CD4-positive, alpha-beta T cell (primary cell): ENCODE measurements at regions not wholly inside any gene's neighbourhood (a gene's known extent, or its start where the extent isn't known, plus 50 kb on each side); places are given as distances from the start of the nearest gene placed in this dataset.
"Not testable (repeated sequence)": the region's sequence is repeated elsewhere in the genome, so short reads cannot be mapped to it uniquely, and the experiment has no call there.

ENCODE experiments used
- ATAC-seq: fragments of 200-7000 bp; cut with Tn5 transposase; one replicate; pipeline ENCODE4 v1.10.0; 2022; ENCODE audit warnings: mild to moderate bottlenecking; ENCODE audit not compliant: poor library complexity
- CTCF ChIA-PET: fragments of 350-600 bp; sonication (Branson Sonifier 250); formaldehyde crosslinking; loops from one replicate; lab custom pipeline; 2021; ENCODE audit warnings: antibody characterized with exemption, inconsistent platforms; lab: Charles Lee
- POLR2A ChIA-PET: fragments of 350-600 bp; sonication (Branson Sonifier 250); formaldehyde crosslinking; loops from one replicate; lab custom pipeline; 2021; ENCODE audit warnings: antibody characterized with exemption, inconsistent platforms; lab: Charles Lee
- DNase-seq, 14 experiments: peaks; one replicate each; pipeline ENCODE4 v3.0.0-alpha.2; 2013 to 2020; ENCODE audit warnings: mixed read lengths in 2 of 14
- H3K27ac ChIP-seq, 2 donors: one replicate each; pipeline versions ENCODE4 v1.5.1 to v1.7.0; 2013; ENCODE audit warnings: low read length in 2 of 2, low read depth in 1 of 2, mild to moderate bottlenecking in 1 of 2
- H3K27me3 ChIP-seq, 2 experiments: 1 replicate in 1 of 2; 2 replicates in 1 of 2; pipeline versions ENCODE4 v1.6.1 to v1.7.0; 2013; ENCODE audit warnings: low read length in 2 of 2, control low read depth in 1 of 2, mild to moderate bottlenecking in 1 of 2, moderate library complexity in 1 of 2; ENCODE audit not compliant: insufficient read depth in 2 of 2, control insufficient read depth in 1 of 2
- H3K36me3 ChIP-seq: one replicate; pipeline ENCODE4 v1.6.1; 2013; ENCODE audit warnings: low read length, control low read depth; ENCODE audit not compliant: insufficient read depth
- H3K4me1 ChIP-seq: one replicate; pipeline ENCODE4 v1.6.1; 2013; ENCODE audit warnings: low read length, control low read depth; ENCODE audit not compliant: insufficient read depth
- H3K4me3 ChIP-seq: one replicate; pipeline ENCODE4 v1.5.1; 2013; ENCODE audit warnings: mild to moderate bottlenecking, low read length, moderate library complexity
- H3K9me3 ChIP-seq, 2 experiments: 1 replicate in 1 of 2; 2 replicates in 1 of 2; pipeline versions ENCODE4 v1.6.1 to v1.7.0; 2013; ENCODE audit warnings: low read length in 2 of 2, mild to moderate bottlenecking in 2 of 2, control low read depth in 1 of 2, moderate library complexity in 1 of 2; ENCODE audit not compliant: control insufficient read depth in 1 of 2, insufficient read depth in 1 of 2
- H3K27ac Mint-ChIP-seq: one replicate; pipeline ENCODE4 v1.8.0; 2020; ENCODE audit warnings: mixed read lengths
- H3K27me3 Mint-ChIP-seq: one replicate; pipeline ENCODE4 v1.8.0; 2021; ENCODE audit warnings: mixed read lengths
- H3K36me3 Mint-ChIP-seq: one replicate; pipeline ENCODE4 v1.8.0; 2021; ENCODE audit warnings: low read depth, mixed read lengths
- H3K4me1 Mint-ChIP-seq: one replicate; pipeline ENCODE4 v1.8.0; 2021; ENCODE audit warnings: low read depth, mixed read lengths
- H3K4me3 Mint-ChIP-seq: one replicate; pipeline ENCODE4 v1.8.0; 2020; ENCODE audit warnings: mild to moderate bottlenecking, mixed read lengths
- H3K9me3 Mint-ChIP-seq: one replicate; pipeline ENCODE4 v1.8.0; 2020; ENCODE audit warnings: mixed read lengths
- CTCF ChIP-seq: fragments of 200-600 bp; IDR thresholded peaks from one replicate; pipeline ENCODE4 v1.8.0; 2022; ENCODE audit warnings: antibody characterized with exemption, mild to moderate bottlenecking
- intact Hi-C, 2 experiments: fragments of 100-400 bp; cut with DNase I in 1 of 2; cut with micrococcal nuclease in 1 of 2; formaldehyde crosslinking; loops; one replicate each; pipeline versions ENCODE4 v1.15.1 to v1.9.0; 2023 to 2025; cut with DNase I, micrococcal nuclease

GRCh38 chr9:68593760-68594159 is 53.1 kb upstream of the TMEM252 start:
- H3K4me1 ChIP-seq, DNase-seq, H3K4me1 Mint-ChIP-seq, intact Hi-C loops, H3K36me3 Mint-ChIP-seq, H3K27ac Mint-ChIP-seq, H3K27ac ChIP-seq, H3K4me3 Mint-ChIP-seq, H3K4me3 ChIP-seq, H3K36me3 ChIP-seq, H3K9me3 Mint-ChIP-seq, H3K27me3 ChIP-seq, ATAC-seq, CTCF ChIA-PET, POLR2A ChIA-PET: not testable (repeated sequence)
- H3K9me3 ChIP-seq: peaks cover 0 to 14% of the 10 kb centered on the region in 2 experiments
- H3K27me3 Mint-ChIP-seq: peaks cover 11% of the 10 kb centered on the region

GRCh38 chr9:68595868-68596267 is 55.2 kb upstream of the TMEM252 start:
- no peaks in the 10 kb centered on the region for H3K36me3 Mint-ChIP-seq
- no peak for TF ChIP-seq CTCF
- H3K27ac ChIP-seq: no peak overlapping the region
- no peaks in the 10 kb centered on the region for H3K36me3 ChIP-seq
- POLR2A ChIA-PET: no interaction called here
- ATAC-seq (no peak), DNase-seq (no peak)
- H3K9me3 Mint-ChIP-seq: no peaks in the 10 kb centered on the region
- H3K27me3 ChIP-seq: no peaks in the 10 kb centered on the region
- no peak overlapping the region for H3K4me3 ChIP-seq
- H3K9me3 ChIP-seq: peaks cover 0 to 14% of the 10 kb centered on the region in 2 experiments
- H3K27ac Mint-ChIP-seq: no peak overlapping the region
- no peaks in the 10 kb centered on the region for H3K4me1 Mint-ChIP-seq
- H3K27me3 Mint-ChIP-seq: peaks cover 23% of the 10 kb centered on the region
- H3K4me1 ChIP-seq: no peaks in the 10 kb centered on the region
- intact Hi-C loops: no loop called here
- CTCF ChIA-PET: no interaction called here
- H3K4me3 Mint-ChIP-seq: no peak overlapping the region

- no peak overlapping the region for H3K4me3 ChIP-seq
- Mint-ChIP-seq H3K27ac (no peak overlapping the region), H3K27me3 (peaks cover 30% of the 10 kb centered on the region), H3K4me1 (no peaks in the 10 kb centered on the region), H3K4me3 (no peak overlapping the region), H3K36me3 (no peaks in the 10 kb centered on the region), H3K9me3 (no peaks in the 10 kb centered on the region)
- H3K27me3 ChIP-seq: no peaks in the 10 kb centered on the region
- TF ChIP-seq CTCF: no peak
- H3K4me1 ChIP-seq: no peaks in the 10 kb centered on the region
- H3K27ac ChIP-seq: no peak overlapping the region
- intact Hi-C loops: no loop called here
- no peaks in the 10 kb centered on the region for H3K36me3 ChIP-seq
- H3K9me3 ChIP-seq: peaks cover 0 to 14% of the 10 kb centered on the region in 2 experiments
- ChIA-PET POLR2A (no interaction called here), CTCF (interaction anchor here (0.6 kb wide), 1 partner anchor 423 kb away, joined by 3 read pairs; no protein-coding TSS in a partner anchor)
- ATAC-seq: no peak
- no peak for DNase-seq
Measured at GRCh38 chr9:68597362-68597997, 56.8 kb upstream of the TMEM252 start.

- Mint-ChIP-seq H3K27ac (no peak overlapping the region), H3K4me1 (no peaks in the 10 kb centered on the region), H3K36me3 (no peaks in the 10 kb centered on the region), H3K4me3 (no peak overlapping the region), H3K9me3 (no peaks in the 10 kb centered on the region), H3K27me3 (peaks cover 33% of the 10 kb centered on the region)
- Histone ChIP-seq H3K36me3 (no peaks in the 10 kb centered on the region), H3K27ac (no peak overlapping the region), H3K9me3 (no peaks in the 10 kb centered on the region), H3K4me1 (no peaks in the 10 kb centered on the region), H3K4me3 (no peak overlapping the region), H3K27me3 (peaks cover 0 to 4% of the 10 kb centered on the region in 2 experiments)
- CTCF ChIA-PET: no interaction called here
- POLR2A ChIA-PET: no interaction called here
- ATAC-seq: no peak
- no peak for DNase-seq
- intact Hi-C loops: no loop called here
- no peak for TF ChIP-seq CTCF
Measured at GRCh38 chr9:68599826-68600225, 59.1 kb upstream of the TMEM252 start.
